NCI-H82 treated with DMSO at 0.1 percent for 48 hours (cell line): ENCODE measurements at regions not wholly inside any gene's neighbourhood (a gene's known extent, or its start where the extent isn't known, plus 50 kb on each side); places are given as distances from the start of the nearest gene placed in this dataset.

ENCODE experiments used
- DNase-seq: peaks from one replicate; lab custom pipeline; 2025; ENCODE audit not compliant: unreplicated experiment; lab: John Stamatoyannopoulos, UW

- no peak for DNase-seq
Measured at GRCh38 chr18:68262690-68263294, 452.1 kb downstream of the TMX3 start.

- DNase-seq: no peak
Measured at GRCh38 chr18:68256418-68257067, 458.4 kb downstream of the TMX3 start.

GRCh38 chr18:68244786-68245185 is 470.1 kb downstream of the TMX3 start:
- DNase-seq: no peak

- no peak for DNase-seq
Measured at GRCh38 chr18:68241881-68242280, 473.0 kb downstream of the TMX3 start.

- no peak for DNase-seq
Measured at GRCh38 chr18:68234676-68235075, 480.2 kb downstream of the TMX3 start.

GRCh38 chr18:68234131-68234530 is 480.8 kb downstream of the TMX3 start:
- DNase-seq: no peak

- DNase-seq: peak; percentile 21
Measured at GRCh38 chr18:68233018-68233417, 481.9 kb downstream of the TMX3 start.

- DNase-seq: no peak
Measured at GRCh38 chr18:68229351-68229750, 485.6 kb downstream of the TMX3 start.

GRCh38 chr18:68221111-68221724 is 493.7 kb downstream of the TMX3 start:
- no peak for DNase-seq

GRCh38 chr18:68220458-68220857 is 494.4 kb downstream of the TMX3 start:
- DNase-seq: no peak

- no peak for DNase-seq
Measured at GRCh38 chr18:68219872-68220271, 495.0 kb downstream of the TMX3 start.

GRCh38 chr18:68219274-68219673 is 495.6 kb downstream of the TMX3 start:
- no peak for DNase-seq

- no peak for DNase-seq
Measured at GRCh38 chr18:68215931-68216330, 499.0 kb downstream of the TMX3 start.

GRCh38 chr18:68186039-68186438 is 528.9 kb downstream of the TMX3 start:
- DNase-seq: no peak

- no peak for DNase-seq
Measured at GRCh38 chr18:68181956-68182355, 533.0 kb downstream of the TMX3 start.

- DNase-seq: no peak
Measured at GRCh38 chr18:68179811-68180210, 535.1 kb downstream of the TMX3 start.

GRCh38 chr18:68178921-68179320 is 536.0 kb downstream of the TMX3 start:
- no peak for DNase-seq

GRCh38 chr18:68177807-68178702 is 536.9 kb downstream of the TMX3 start:
- no peak for DNase-seq

- DNase-seq: no peak
Measured at GRCh38 chr18:68176901-68177300, 538.0 kb downstream of the TMX3 start.

GRCh38 chr18:68172842-68173549 is 541.9 kb downstream of the TMX3 start:
- DNase-seq: no peak

GRCh38 chr18:68164909-68165308 is 550.0 kb downstream of the TMX3 start:
- no peak for DNase-seq
